WI38 (cell line): ENCODE measurements at regions not wholly inside any gene's neighbourhood (a gene's known extent, or its start where the extent isn't known, plus 50 kb on each side); places are given as distances from the start of the nearest gene placed in this dataset.

Source experiments
- H3K4me3 ChIP-seq: 2 replicates; pipeline ENCODE4 v1.5.1; 2011; ENCODE audit warnings: low read depth, mild to moderate bottlenecking, control low read depth, low read length
- CTCF ChIP-seq: IDR thresholded peaks from 2 replicates; pipeline ENCODE4 v1.5.1; 2012; ENCODE audit warnings: low read depth, mild to moderate bottlenecking, control low read depth, low read length

- no peak for TF ChIP-seq CTCF
- no peak overlapping the region for H3K4me3 ChIP-seq
These were observed 234.1 kb upstream of the GIMD1 start for GRCh38 chr4:106602711-106603110.

GRCh38 chr4:106601519-106601918, 232.9 kb upstream of the GIMD1 start:
- H3K4me3 ChIP-seq, result no peak overlapping the region
- TF ChIP-seq CTCF, result no peak

- H3K4me3 ChIP-seq, result no peak overlapping the region
- TF ChIP-seq CTCF, result no peak
These were observed 227.3 kb upstream of the GIMD1 start for GRCh38 chr4:106595906-106596305.

- no peak for TF ChIP-seq CTCF
- no peak overlapping the region for H3K4me3 ChIP-seq
These were observed 225.8 kb upstream of the GIMD1 start for GRCh38 chr4:106594291-106594952.

- no peak overlapping the region for H3K4me3 ChIP-seq
- TF ChIP-seq CTCF, result no peak
These were observed 220.3 kb upstream of the GIMD1 start for GRCh38 chr4:106588891-106589290.

- H3K4me3 ChIP-seq, result no peak overlapping the region
- no peak for TF ChIP-seq CTCF
These were observed 219.0 kb upstream of the GIMD1 start for GRCh38 chr4:106587558-106587957.

GRCh38 chr4:106585915-106586349, 217.4 kb upstream of the GIMD1 start:
- TF ChIP-seq CTCF, result no peak

More at GRCh38 chr4:106585915-106586349, 217.4 kb upstream of the GIMD1 start:
- H3K4me3 ChIP-seq, result no peak overlapping the region
